Mesenchymal stem cell (in vitro differentiated cells and primary cell): ENCODE measurements at regions not wholly inside any gene's neighbourhood (a gene's known extent, or its start where the extent isn't known, plus 50 kb on each side); places are given as distances from the start of the nearest gene placed in this dataset.

Experiments used
- DNase-seq: peaks from one replicate; pipeline ENCODE4 v3.0.0-alpha.2; 2013
- H2AFZ ChIP-seq: one replicate; pipeline ENCODE4 v1.6.1; 2013; ENCODE audit warnings: low read depth, mild to moderate bottlenecking, control low read depth, inconsistent platforms, low read length, moderate library complexity
- H2AK5ac ChIP-seq: 2 replicates; pipeline ENCODE4 v1.6.1; 2013; ENCODE audit warnings: low read length, moderate library complexity, mild to moderate bottlenecking, inconsistent platforms; ENCODE audit not compliant: severe bottlenecking
- H2BK120ac ChIP-seq: one replicate; pipeline ENCODE4 v1.6.1; 2013; ENCODE audit warnings: low read depth, mild to moderate bottlenecking, inconsistent platforms, low read length, moderate library complexity
- H2BK12ac ChIP-seq, 2 experiments: one replicate each; pipeline ENCODE4 v1.6.1; 2013; ENCODE audit warnings: inconsistent platforms in 2 of 2, low read length in 2 of 2, mild to moderate bottlenecking in 2 of 2, moderate library complexity in 2 of 2, control low read depth in 1 of 2
- H2BK15ac ChIP-seq: one replicate; pipeline ENCODE4 v1.6.1; 2013; ENCODE audit warnings: mild to moderate bottlenecking, low read depth, inconsistent platforms; ENCODE audit not compliant: poor library complexity, severe bottlenecking
- H2BK5ac ChIP-seq: 2 replicates; pipeline ENCODE4 v1.6.1; 2013; ENCODE audit warnings: low read depth, mild to moderate bottlenecking, low read length, control low read depth, inconsistent platforms; ENCODE audit not compliant: poor library complexity, severe bottlenecking
- H3K14ac ChIP-seq, 2 experiments: one replicate each; pipeline ENCODE4 v1.6.1; 2013; ENCODE audit warnings: inconsistent platforms in 2 of 2, low read length in 2 of 2, control low read depth in 1 of 2, mild to moderate bottlenecking in 1 of 2, moderate library complexity in 1 of 2
- H3K18ac ChIP-seq, 2 experiments: one replicate each; pipeline ENCODE4 v1.6.1; 2013; ENCODE audit warnings: inconsistent platforms in 2 of 2, low read length in 2 of 2, control low read depth in 1 of 2, low read depth in 1 of 2, mild to moderate bottlenecking in 1 of 2
- H3K23ac ChIP-seq, 2 experiments: one replicate each; pipeline ENCODE4 v1.6.1; 2013; ENCODE audit warnings: inconsistent platforms in 2 of 2, low read length in 2 of 2, mild to moderate bottlenecking in 2 of 2, moderate library complexity in 2 of 2, control low read depth in 1 of 2
- H3K27ac ChIP-seq: 2 replicates; pipeline ENCODE4 v1.5.1; 2013; ENCODE audit warnings: mild to moderate bottlenecking, moderate library complexity, low read length, control low read depth, inconsistent platforms; ENCODE audit not compliant: poor library complexity, severe bottlenecking
- H3K27me3 ChIP-seq, 2 experiments: 2 replicates each; pipeline versions ENCODE4 v1.6.1 to v1.7.0; 2013; ENCODE audit warnings: low read length in 2 of 2, mild to moderate bottlenecking in 2 of 2, moderate library complexity in 2 of 2, control low read depth in 1 of 2, inconsistent platforms in 1 of 2; ENCODE audit not compliant: control insufficient read depth in 1 of 2, insufficient read depth in 1 of 2
- H3K36me3 ChIP-seq, 2 experiments: 2 replicates each; pipeline versions ENCODE4 v1.6.1 to v1.7.0; 2013; ENCODE audit warnings: low read length in 2 of 2, control low read depth in 1 of 2, inconsistent platforms in 1 of 2, low read depth in 1 of 2, mild to moderate bottlenecking in 1 of 2; ENCODE audit not compliant: insufficient read depth in 2 of 2, control insufficient read depth in 1 of 2
- H3K4ac ChIP-seq, 2 experiments: one replicate each; pipeline ENCODE4 v1.6.1; 2013; ENCODE audit warnings: inconsistent platforms in 2 of 2, low read length in 2 of 2, mild to moderate bottlenecking in 2 of 2, moderate library complexity in 2 of 2, control low read depth in 1 of 2, low read depth in 1 of 2
- H3K4me1 ChIP-seq: 2 replicates; pipeline ENCODE4 v1.6.1; 2013; ENCODE audit warnings: low read depth, low read length, control low read depth; ENCODE audit not compliant: control insufficient read depth, insufficient read depth
- H3K4me2 ChIP-seq: 2 replicates; pipeline ENCODE4 v1.6.1; 2013; ENCODE audit warnings: low read length, mild to moderate bottlenecking, inconsistent platforms; ENCODE audit not compliant: poor library complexity, severe bottlenecking
- H3K4me3 ChIP-seq, 2 experiments: 2 replicates each; pipeline versions ENCODE4 v1.5.1 to v1.7.0; 2013; ENCODE audit warnings: low read length in 2 of 2, mild to moderate bottlenecking in 2 of 2, control low read depth in 1 of 2, low read depth in 1 of 2; ENCODE audit not compliant: insufficient read depth in 1 of 2
- H3K79me1 ChIP-seq: replicated peaks from 2 replicates; pipeline ENCODE4 v1.6.1; 2013; ENCODE audit warnings: mild to moderate bottlenecking, control low read depth, low read length, inconsistent platforms; ENCODE audit not compliant: poor library complexity, severe bottlenecking
- H3K9ac ChIP-seq: 2 replicates; pipeline ENCODE4 v1.7.0; 2013; ENCODE audit warnings: mild to moderate bottlenecking, low read length, moderate library complexity
- H3K9me3 ChIP-seq: 2 replicates; pipeline ENCODE4 v1.7.0; 2013; ENCODE audit warnings: mild to moderate bottlenecking, low read length; ENCODE audit not compliant: control insufficient read depth
- H4K8ac ChIP-seq: one replicate; pipeline ENCODE4 v1.6.1; 2013; ENCODE audit warnings: inconsistent platforms, mild to moderate bottlenecking, low read length, moderate library complexity
- H4K91ac ChIP-seq: one replicate; pipeline ENCODE4 v1.6.1; 2013; ENCODE audit warnings: mild to moderate bottlenecking, low read length, inconsistent platforms
- WGBS: methylation state at CpG from one replicate; pipeline ENCODE4 v1.1.7; 2013; ENCODE audit warnings: mixed read lengths; 5-methylcytosine and 5-hydroxymethylcytosine counted together

- no peak overlapping the region for H3K4ac ChIP-seq
- 93% methylated on average over 7 of the region's 7 CpGs for WGBS
- no peaks in the 10 kb centered on the region for H3K36me3 ChIP-seq
- no peak overlapping the region for H2BK5ac ChIP-seq
- H2AFZ ChIP-seq: no peak overlapping the region
- no peak overlapping the region for H3K4me2 ChIP-seq
- H4K91ac ChIP-seq: peak overlapping the region; percentile 59
- no peak overlapping the region for H3K23ac ChIP-seq
- H4K8ac ChIP-seq: peak overlapping the region; percentile 55
- H2BK12ac ChIP-seq: no peak overlapping the region
- H3K27ac ChIP-seq: no peak overlapping the region
- H3K18ac ChIP-seq: no peak overlapping the region
- H2BK15ac ChIP-seq: no peak overlapping the region
- no peaks in the 10 kb centered on the region for H3K79me1 ChIP-seq
- H2AK5ac ChIP-seq: no peak overlapping the region
- H3K14ac ChIP-seq: no peak overlapping the region
- H3K27me3 ChIP-seq: no peaks in the 10 kb centered on the region
- H2BK120ac ChIP-seq: no peak overlapping the region
- no peak overlapping the region for H3K4me3 ChIP-seq
- peaks cover 11% of the 10 kb centered on the region for H3K4me1 ChIP-seq
- no peak overlapping the region for H3K9ac ChIP-seq
- no peaks in the 10 kb centered on the region for H3K9me3 ChIP-seq
- no peak for DNase-seq
Observed at GRCh38 chr7:36018816-36019484, 134.1 kb upstream of the EEPD1 start.

GRCh38 chr7:36019538-36019937, 133.5 kb upstream of the EEPD1 start:
- Histone ChIP-seq H2BK15ac (no peak overlapping the region), H3K27me3 (no peaks in the 10 kb centered on the region), H3K36me3 (no peaks in the 10 kb centered on the region), H3K18ac (no peak overlapping the region), H2AK5ac (no peak overlapping the region), H4K91ac (no peak overlapping the region), H3K79me1 (no peaks in the 10 kb centered on the region), H3K9ac (no peak overlapping the region), H3K4me3 (no peak overlapping the region), H2BK12ac (no peak overlapping the region), H2AFZ (no peak overlapping the region), H4K8ac (no peak overlapping the region), H3K4me1 (peaks cover 11% of the 10 kb centered on the region), H2BK5ac (no peak overlapping the region), H3K27ac (no peak overlapping the region), H2BK120ac (no peak overlapping the region), H3K4me2 (no peak overlapping the region), H3K9me3 (no peaks in the 10 kb centered on the region), H3K4ac (no peak overlapping the region), H3K23ac (no peak overlapping the region), H3K14ac (no peak overlapping the region)
- DNase-seq: no peak
- WGBS: 94% methylated on average over 4 of the region's 4 CpGs

GRCh38 chr7:36019980-36020379, 133.1 kb upstream of the EEPD1 start:
- no peaks in the 10 kb centered on the region for H3K79me1 ChIP-seq

GRCh38 chr7:36021367-36021766, 131.7 kb upstream of the EEPD1 start:
- Histone ChIP-seq H3K18ac (no peak overlapping the region), H4K91ac (no peak overlapping the region), H3K27me3 (no peaks in the 10 kb centered on the region), H4K8ac (no peak overlapping the region), H2AFZ (no peak overlapping the region), H3K79me1 (no peaks in the 10 kb centered on the region), H2BK120ac (no peak overlapping the region), H3K27ac (no peak overlapping the region), H3K23ac (peak overlapping the region in 1 of 2 experiments; percentile 96), H2BK5ac (no peak overlapping the region), H3K4ac (no peak overlapping the region), H3K9ac (no peak overlapping the region), H3K4me2 (no peak overlapping the region), H2BK12ac (no peak overlapping the region), H2BK15ac (no peak overlapping the region), H3K9me3 (no peaks in the 10 kb centered on the region), H3K4me1 (peaks cover 5% of the 10 kb centered on the region), H3K36me3 (no peaks in the 10 kb centered on the region), H3K4me3 (no peak overlapping the region), H3K14ac (no peak overlapping the region), H2AK5ac (no peak overlapping the region)
- WGBS: 42% methylated on average over 5 of the region's 5 CpGs
- no peak for DNase-seq

More at GRCh38 chr7:36019980-36020379, 133.1 kb upstream of the EEPD1 start:
- DNase-seq: no peak
- Histone ChIP-seq H2AK5ac (no peak overlapping the region), H3K23ac (no peak overlapping the region), H2AFZ (no peak overlapping the region), H2BK12ac (no peak overlapping the region), H3K27me3 (no peaks in the 10 kb centered on the region), H3K4me3 (no peak overlapping the region), H3K4me2 (no peak overlapping the region), H2BK5ac (no peak overlapping the region), H3K36me3 (no peaks in the 10 kb centered on the region), H3K4ac (no peak overlapping the region), H2BK120ac (no peak overlapping the region), H4K91ac (no peak overlapping the region), H3K9me3 (no peaks in the 10 kb centered on the region), H3K14ac (no peak overlapping the region), H4K8ac (no peak overlapping the region), H3K27ac (no peak overlapping the region), H2BK15ac (no peak overlapping the region), H3K4me1 (peaks cover 8% of the 10 kb centered on the region), H3K9ac (no peak overlapping the region), H3K18ac (no peak overlapping the region)
- 83% methylated on average over 7 of the region's 7 CpGs for WGBS
